ENCODE measurements at regions not wholly inside any gene's neighbourhood (a gene's known extent, or its start where the extent isn't known, plus 50 kb on each side); places are given as distances from the start of the nearest gene placed in this dataset.
A peak's percentile ranks its signal among the peaks of the same experiment; 100 is the strongest.

DNA sequence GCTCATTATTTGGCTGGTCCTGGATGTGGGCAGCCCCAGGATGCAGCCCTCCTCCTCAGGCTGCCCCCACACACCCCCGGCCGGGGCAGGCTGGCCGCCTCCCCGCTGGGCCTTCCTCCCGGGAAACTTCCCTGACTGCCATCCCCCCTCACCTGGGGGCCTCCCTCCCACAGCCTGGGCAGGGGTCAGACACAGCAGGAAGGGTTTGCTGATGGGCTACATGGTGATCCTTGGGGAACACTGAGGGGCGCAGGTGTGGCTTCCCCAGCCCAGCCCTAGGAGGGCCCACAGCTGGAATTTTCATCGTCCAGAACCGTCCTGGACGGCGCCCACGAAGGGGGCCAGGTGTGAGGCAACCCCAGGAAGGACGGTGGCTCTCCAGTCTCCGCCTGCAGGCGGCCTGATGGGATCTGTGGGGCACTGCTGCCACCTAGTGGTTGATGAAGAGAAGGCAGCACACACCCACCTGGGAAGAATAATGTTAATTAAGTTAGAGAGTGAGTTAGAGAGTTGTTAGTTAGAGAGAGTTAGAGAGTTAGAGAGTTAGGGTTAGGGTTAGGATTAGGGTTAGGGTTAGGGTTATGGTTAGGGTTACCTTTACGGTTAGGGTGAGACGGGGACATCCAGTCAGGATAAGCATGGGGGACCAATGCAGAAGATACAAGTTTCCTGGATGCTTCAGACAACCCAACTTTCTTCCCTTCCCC, 75.9 kb upstream of the PRR5 start:
- Mint-ChIP-seq H3K4me1 (no peaks in the 10 kb centered on the region), H3K9me3 (peaks cover 2% of the 10 kb centered on the region), H3K27ac (no peak overlapping the region), H3K4me3 (no peak overlapping the region), H3K36me3 (no peaks in the 10 kb centered on the region), H3K27me3 (ENCODE audit: low read depth) (peaks cover 57% of the 10 kb centered on the region)
- TF ChIP-seq, protein P1, sequence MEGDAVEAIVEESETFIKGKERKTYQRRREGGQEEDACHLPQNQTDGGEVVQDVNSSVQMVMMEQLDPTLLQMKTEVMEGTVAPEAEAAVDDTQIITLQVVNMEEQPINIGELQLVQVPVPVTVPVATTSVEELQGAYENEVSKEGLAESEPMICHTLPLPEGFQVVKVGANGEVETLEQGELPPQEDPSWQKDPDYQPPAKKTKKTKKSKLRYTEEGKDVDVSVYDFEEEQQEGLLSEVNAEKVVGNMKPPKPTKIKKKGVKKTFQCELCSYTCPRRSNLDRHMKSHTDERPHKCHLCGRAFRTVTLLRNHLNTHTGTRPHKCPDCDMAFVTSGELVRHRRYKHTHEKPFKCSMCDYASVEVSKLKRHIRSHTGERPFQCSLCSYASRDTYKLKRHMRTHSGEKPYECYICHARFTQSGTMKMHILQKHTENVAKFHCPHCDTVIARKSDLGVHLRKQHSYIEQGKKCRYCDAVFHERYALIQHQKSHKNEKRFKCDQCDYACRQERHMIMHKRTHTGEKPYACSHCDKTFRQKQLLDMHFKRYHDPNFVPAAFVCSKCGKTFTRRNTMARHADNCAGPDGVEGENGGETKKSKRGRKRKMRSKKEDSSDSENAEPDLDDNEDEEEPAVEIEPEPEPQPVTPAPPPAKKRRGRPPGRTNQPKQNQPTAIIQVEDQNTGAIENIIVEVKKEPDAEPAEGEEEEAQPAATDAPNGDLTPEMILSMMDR (IDR thresholded peaks at IDR 0.05; ENCODE audit: unreplicated experiment) = peak; percentile 99
- peak; percentile 54 to 86 for DNase-seq (ENCODE audit: low spot score in 2 of 2, unreplicated experiment in 2 of 2)

DNA sequence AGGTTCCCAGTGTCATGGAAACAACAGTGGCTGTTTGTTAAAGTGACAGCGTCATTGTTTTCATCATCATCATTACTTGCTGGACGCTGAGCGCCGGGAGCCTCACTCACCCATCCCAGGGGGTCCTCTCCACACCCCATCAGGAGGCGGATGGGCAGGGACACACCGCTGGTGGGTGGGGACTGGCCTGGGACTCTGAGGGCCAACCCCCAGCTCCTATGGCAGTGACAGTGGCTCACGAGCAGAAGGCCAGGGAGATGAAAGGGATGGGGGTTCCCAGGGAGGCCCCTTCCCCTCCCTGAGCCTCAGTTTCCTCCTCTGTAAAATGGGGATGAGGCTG, 76.6 kb upstream of the PRR5 start:
- TF ChIP-seq, protein P1 (IDR thresholded peaks at IDR 0.05; ENCODE audit: unreplicated experiment) = no peak
- Mint-ChIP-seq H3K36me3 (no peaks in the 10 kb centered on the region), H3K27ac (no peak overlapping the region), H3K9me3 (no peaks in the 10 kb centered on the region), H3K4me1 (peaks cover 2% of the 10 kb centered on the region), H3K4me3 (no peak overlapping the region), H3K27me3 (ENCODE audit: low read depth) (peaks cover 58% of the 10 kb centered on the region)
- no peak for DNase-seq (ENCODE audit: low spot score in 2 of 2, unreplicated experiment in 2 of 2)

DNA sequence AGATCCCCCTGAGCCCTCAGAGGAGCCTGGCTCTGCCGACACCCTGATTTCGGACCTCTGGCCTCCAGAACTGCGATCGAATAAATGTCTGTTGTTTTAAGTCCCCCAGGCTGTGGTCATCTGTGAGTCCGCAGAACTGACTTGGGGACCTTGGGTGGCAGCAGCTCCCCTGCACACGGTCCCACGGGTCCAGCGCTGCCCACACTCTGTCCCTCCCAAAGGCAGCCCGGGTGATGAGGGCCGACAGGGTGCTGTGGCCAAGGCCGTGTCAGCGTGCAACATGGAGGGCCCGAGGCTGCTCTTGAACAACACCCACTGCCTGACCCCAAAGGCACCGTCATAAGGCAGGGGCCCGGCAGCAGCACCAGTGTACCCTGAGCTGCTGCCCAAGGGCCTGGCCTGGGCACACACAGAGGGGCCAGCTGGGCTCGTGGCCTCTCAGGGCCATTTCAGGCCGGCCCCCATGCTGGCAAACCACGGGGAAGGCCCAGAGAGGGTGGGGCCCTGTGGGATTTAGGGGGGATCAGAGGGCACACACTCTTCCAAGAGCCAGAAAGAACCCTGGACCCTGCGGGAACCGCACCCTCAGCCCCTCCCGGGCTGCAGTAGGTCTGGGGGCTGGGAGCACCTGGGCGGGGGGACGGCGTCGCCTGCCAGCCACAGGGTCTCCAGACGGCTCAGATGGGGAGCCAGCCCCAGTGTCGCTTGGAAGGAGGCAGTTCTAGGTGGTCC, 77.1 kb upstream of the PRR5 start:
- Mint-ChIP-seq H3K4me1 (peaks cover 2% of the 10 kb centered on the region), H3K36me3 (no peaks in the 10 kb centered on the region), H3K4me3 (no peak overlapping the region), H3K9me3 (no peaks in the 10 kb centered on the region), H3K27ac (no peak overlapping the region), H3K27me3 (ENCODE audit: low read depth) (peaks cover 55% of the 10 kb centered on the region)
- TF ChIP-seq, protein P1 (IDR thresholded peaks at IDR 0.05; ENCODE audit: unreplicated experiment) = no peak
- no peak for DNase-seq (ENCODE audit: low spot score in 2 of 2, unreplicated experiment in 2 of 2)

DNA sequence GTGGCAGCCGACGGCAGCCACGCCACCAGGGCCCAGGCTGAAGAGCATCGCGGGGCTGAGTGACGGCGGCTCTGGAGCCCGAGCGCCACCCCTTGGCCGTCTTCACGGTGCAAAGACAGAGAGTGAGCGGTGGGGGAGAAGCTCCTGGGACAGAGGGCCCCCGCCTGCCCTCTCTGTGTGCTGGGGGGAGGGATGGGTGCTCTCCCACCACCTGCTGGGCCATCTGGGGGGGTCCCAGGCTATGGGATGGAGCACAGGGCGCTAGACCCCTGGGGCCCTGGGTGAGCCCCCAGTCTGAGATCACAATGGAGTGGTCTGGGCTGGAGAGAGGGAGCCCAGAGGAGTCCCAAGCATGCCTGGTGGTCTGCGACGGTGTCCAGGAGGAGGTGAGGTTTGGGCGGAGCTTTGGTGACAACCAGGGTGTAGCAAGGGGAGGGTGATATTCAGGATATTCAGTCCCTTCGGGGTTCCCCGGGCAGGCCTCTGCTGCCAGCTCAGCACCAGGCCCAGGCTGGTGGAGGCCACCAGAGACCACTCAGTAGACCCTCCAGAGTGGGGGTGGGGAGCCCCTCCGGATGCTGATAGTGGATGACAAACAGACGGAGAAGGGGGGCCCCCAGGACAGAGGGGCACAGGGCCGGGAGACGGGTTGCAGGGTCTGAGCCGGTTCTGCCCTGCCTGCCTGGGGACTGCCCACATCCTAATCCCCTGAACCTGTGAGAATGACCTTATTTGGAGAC, 78.1 kb upstream of the PRR5 start:
- TF ChIP-seq, protein P1 (IDR thresholded peaks at IDR 0.05; ENCODE audit: unreplicated experiment) = peak; percentile 21
- peaks cover 50% of the 10 kb centered on the region for H3K27me3 Mint-ChIP-seq (ENCODE audit: low read depth)
- no peak overlapping the region for H3K4me3 Mint-ChIP-seq
- peaks cover 2% of the 10 kb centered on the region for H3K4me1 Mint-ChIP-seq
- DNase-seq (ENCODE audit: low spot score in 2 of 2, unreplicated experiment in 2 of 2) = no peak
- H3K27ac Mint-ChIP-seq = no peak overlapping the region
- no peaks in the 10 kb centered on the region for H3K9me3 Mint-ChIP-seq
- no peaks in the 10 kb centered on the region for H3K36me3 Mint-ChIP-seq

DNA sequence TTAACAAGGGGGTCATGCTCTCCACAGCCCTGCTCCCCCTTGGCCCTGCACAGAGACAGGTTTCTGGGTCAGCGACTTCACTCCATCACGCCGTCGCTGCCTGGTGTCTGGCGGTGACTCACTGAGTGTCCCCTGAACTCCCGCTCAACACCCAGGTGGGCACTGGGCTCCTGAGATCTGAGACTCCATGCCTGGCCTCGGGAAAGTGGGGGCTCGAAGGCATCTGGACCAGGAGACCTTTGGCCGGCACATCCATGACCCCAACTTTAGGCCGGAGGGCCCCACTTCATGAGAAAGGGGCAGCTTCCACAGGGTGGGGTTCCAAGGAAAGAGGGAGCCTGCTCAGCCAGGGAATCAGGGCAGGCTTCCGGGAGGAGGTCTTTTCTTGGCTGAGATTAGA, 79.3 kb upstream of the PRR5 start:
- no peak overlapping the region for H3K27ac Mint-ChIP-seq
- H3K9me3 Mint-ChIP-seq = no peaks in the 10 kb centered on the region
- H3K4me1 Mint-ChIP-seq = peaks cover 2% of the 10 kb centered on the region
- no peak overlapping the region for H3K4me3 Mint-ChIP-seq
- peaks cover 39% of the 10 kb centered on the region for H3K27me3 Mint-ChIP-seq (ENCODE audit: low read depth)
- H3K36me3 Mint-ChIP-seq = no peaks in the 10 kb centered on the region
- TF ChIP-seq, protein P1 (IDR thresholded peaks at IDR 0.05; ENCODE audit: unreplicated experiment) = no peak
- DNase-seq (ENCODE audit: low spot score in 2 of 2, unreplicated experiment in 2 of 2) = no peak
